HG02678 (cell line): ENCODE measurements at regions not wholly inside any gene's neighbourhood (a gene's known extent, or its start where the extent isn't known, plus 50 kb on each side); places are given as distances from the start of the nearest gene placed in this dataset.
"Not testable (repeated sequence)": the region's sequence is repeated elsewhere in the genome, so short reads cannot be mapped to it uniquely, and the experiment has no call there.

Experiments used
- ATAC-seq: cut with Tn5 transposase; IDR thresholded peaks from one replicate; pipeline ENCODE4 v1.9.1; 2021; ENCODE audit warnings: mild to moderate bottlenecking, moderate library complexity; ENCODE audit not compliant: unreplicated experiment

DNA sequence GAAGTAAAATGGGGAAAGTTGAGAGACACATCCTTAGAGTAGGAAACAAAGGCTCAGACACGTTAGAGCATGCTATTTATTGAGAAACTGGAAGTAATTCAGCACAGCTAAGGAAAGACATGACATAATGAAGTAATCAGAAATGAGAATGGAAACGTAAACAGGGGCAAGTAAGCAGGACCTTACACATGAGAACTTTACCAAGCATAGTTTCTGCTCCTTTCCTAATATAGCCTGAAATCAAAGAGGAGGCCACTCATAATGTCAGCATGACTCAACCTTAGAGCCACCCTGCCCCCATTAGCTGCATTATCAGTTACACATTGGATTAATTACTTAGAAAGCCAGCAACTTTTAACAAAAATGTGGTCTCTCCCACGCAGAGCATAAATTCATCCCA is 558.3 kb upstream of the GRIA3 start:
- no peak for ATAC-seq

GRCh38 chrX:122626871-122627270 is 557.2 kb upstream of the GRIA3 start:
- ATAC-seq: no peak

DNA sequence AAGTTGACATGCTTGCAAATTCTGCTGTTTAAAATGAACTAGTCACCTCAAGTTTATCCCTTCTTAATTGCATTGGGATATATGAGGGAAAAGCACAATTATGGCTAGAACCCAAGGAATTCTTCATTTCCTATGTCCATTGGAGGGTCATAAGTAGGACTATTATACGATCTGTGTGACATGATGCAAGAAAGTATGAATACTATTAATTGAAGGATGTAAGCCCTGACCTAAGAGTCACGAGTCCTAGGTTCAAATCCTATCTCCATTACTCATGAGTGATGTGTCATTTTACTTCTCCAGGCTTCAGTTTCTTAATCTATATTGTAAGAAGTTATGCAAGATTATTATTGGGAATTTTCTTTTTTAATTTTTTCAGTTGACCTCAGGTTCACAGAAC is 542.9 kb upstream of the GRIA3 start:
- no peak for ATAC-seq

GRCh38 chrX:122641826-122642225 is 542.3 kb upstream of the GRIA3 start:
- no peak for ATAC-seq

GRCh38 chrX:122655256-122655655 is 528.8 kb upstream of the GRIA3 start:
- ATAC-seq: not testable (repeated sequence)

GRCh38 chrX:122666601-122667000 is 517.5 kb upstream of the GRIA3 start:
- no peak for ATAC-seq

DNA sequence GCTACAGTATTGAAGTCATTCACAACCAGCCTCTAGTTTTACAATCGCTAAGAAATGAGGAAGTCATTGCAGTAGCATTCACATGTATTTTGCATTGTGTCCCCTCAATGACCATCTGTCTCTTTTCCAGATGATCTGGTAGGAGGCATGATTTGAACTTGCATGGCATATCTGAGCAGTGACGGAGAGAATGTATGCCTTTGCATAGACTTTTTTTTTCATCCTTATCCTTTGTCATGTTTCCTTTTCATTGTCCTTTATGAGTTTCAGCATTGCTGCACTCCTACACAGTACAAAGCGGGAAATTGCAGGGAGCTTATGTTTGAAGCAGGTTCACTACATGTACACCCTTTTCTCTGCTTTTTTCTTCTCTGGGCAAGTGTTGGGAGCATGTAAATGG is 516.4 kb upstream of the GRIA3 start:
- ATAC-seq: no peak

GRCh38 chrX:122703762-122704161 is 480.3 kb upstream of the GRIA3 start:
- no peak for ATAC-seq

- ATAC-seq: no peak
These were observed 444.3 kb upstream of the GRIA3 start for GRCh38 chrX:122739770-122740169.

GRCh38 chrX:122770581-122770980 is 413.5 kb upstream of the GRIA3 start:
- ATAC-seq: no peak

GRCh38 chrX:122771933-122772332 is 412.1 kb upstream of the GRIA3 start:
- no peak for ATAC-seq

DNA sequence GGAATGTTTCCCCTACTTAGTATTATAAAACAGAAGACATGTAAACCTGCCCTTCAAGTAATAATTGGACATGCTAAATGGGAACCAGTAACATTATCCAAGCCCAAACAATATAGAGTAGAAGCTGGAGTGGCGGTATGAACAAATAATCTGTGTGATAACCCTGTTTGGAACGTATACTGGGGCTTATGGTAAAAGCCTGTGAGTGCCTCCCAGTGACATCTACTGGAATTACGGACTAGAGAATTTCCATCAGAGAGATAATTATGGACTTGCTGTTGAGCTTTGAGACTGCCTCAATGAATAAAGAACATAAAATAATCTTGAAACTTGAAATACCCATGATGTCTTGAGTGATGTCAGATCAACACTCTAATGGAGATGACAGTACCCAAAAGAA is 406.3 kb upstream of the GRIA3 start:
- ATAC-seq: no peak

- no peak for ATAC-seq
These were observed 400.2 kb upstream of the GRIA3 start for GRCh38 chrX:122783918-122784317.

DNA sequence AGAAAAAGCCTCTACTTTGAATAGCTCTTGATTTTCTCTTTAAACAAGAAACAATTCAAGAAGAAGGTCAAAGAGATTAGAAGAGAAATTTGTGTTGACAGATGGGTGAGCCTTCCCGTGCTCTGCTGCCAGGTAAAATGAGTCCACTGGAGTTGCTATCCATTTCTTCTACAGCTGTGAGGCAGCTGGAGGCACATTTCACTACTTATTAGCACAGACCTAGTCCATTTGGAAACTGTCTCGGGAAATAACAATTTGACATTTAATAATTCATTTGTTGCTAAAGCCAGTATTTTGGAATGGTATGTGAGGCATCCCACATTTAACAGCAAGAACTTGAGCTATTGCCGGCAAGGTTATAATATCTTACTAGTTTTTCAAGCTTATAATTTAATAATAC is 396.8 kb upstream of the GRIA3 start:
- no peak for ATAC-seq

GRCh38 chrX:122788216-122788615 is 395.9 kb upstream of the GRIA3 start:
- ATAC-seq: no peak

- ATAC-seq: no peak
These were observed 393.5 kb upstream of the GRIA3 start for GRCh38 chrX:122790376-122791095.

- no peak for ATAC-seq
These were observed 370.2 kb upstream of the GRIA3 start for GRCh38 chrX:122813876-122814275.

- ATAC-seq: no peak
These were observed 367.8 kb upstream of the GRIA3 start for GRCh38 chrX:122816288-122816687.

DNA sequence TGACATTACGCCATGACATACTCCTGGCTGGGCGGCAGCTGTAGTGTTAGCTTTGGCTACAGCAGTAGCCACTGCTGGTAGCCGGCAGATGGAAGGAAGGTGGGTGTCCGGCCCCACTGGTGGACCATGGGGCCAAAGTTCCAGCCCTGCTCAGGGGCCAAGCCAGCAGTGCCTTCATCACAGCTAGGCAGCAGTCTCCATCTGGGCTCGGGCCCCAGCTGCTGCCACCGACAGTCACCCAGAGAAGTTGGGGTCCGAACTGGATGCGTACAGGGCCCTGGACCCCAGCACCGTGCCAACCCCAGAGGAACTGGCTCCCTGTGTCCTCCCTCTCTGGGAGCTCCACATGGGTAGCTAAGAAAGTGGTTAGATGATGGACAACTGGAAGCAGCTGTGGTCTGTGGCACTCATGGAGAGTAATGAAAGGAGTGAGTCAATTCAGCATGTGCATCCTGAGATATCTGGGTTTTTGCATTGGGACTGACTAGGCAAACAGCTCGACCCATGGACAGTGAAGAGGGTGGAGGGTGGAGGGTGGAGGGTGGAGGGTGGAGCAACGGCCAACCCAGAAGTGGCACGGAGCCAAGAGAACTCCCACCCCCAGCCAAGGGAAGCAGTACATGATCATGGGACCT is 366.6 kb upstream of the GRIA3 start:
- ATAC-seq: no peak

DNA sequence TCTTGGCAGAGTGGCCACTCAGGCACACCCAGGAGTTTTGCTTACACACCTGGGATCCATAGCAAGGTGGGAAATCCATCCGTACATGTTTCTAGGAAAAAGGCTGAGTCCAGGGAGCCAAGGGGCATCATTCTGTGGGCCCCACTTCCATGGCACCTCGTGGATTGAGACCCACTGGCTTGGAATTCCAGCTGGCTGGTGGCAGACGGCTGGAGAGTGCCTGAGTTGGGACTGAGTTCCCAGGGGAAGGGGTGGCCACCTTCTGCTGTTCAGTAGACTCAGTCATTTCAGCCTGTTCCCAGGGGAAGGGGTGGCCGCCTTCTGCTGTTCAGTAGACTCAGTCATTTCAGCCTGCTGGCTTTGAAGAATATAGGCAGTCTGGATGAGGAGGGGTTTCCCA is 366.0 kb upstream of the GRIA3 start:
- no peak for ATAC-seq

DNA sequence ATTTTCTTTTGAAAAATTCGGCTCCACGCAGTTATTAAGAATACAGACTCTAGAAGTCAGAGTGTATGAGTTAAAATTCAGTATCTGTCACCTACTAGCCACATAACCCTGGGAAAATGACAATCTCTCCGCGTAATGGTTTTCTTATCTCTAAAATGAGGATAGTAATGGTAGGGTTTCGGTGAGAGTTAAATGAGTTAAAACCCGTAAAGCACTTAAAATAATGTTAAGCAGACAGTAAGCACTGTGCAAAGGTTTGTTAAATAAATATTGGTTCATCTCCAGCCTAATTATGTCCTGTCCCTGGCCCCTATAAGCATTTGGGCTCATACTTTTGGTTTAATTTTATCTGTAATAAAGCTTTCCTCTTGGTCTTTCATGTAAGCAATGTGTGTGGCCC is 350.8 kb upstream of the GRIA3 start:
- no peak for ATAC-seq

GRCh38 chrX:122835886-122836285 is 348.2 kb upstream of the GRIA3 start:
- ATAC-seq: no peak

DNA sequence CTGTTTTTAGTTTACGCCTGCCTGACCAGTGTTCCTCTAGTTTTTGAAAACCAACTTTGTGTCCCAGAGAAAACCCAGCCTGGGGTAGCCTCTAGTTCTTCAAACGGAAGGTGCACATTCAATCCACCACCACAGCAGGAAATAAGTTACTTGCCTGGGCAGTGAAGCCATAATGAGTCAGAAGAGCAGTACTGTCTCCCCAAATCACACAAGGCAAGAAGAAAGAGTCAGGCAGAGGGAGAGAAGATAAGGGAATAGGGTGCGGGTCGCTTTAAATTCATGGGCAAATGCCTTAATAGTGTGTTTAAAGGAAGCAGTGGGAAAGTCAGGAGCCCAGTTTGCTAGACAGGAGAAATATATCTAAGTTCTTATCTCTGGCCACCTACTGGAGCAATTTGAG is 333.8 kb upstream of the GRIA3 start:
- ATAC-seq: no peak
